ENCODE measurements at regions not wholly inside any gene's neighbourhood (a gene's known extent, or its start where the extent isn't known, plus 50 kb on each side); places are given as distances from the start of the nearest gene placed in this dataset.

DNA sequence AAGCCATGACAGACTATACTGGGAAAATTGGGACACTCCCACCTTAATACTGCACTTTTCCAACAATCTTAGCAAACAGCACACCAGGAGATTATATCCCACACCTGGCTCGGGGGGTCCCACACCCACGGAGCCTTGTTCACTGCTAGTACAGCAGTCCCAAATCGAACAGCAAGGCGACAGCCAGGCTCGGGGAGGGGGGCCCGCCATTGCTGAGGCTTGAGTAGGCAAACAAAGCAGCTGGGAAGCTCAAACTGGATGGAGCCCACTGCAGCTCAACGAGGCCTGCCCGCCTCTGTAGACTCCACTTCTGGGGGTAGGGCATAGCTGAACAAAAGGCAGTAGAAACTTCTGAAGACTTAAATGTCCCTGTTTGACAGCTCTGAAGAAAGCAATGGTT lies 118.3 kb downstream of the MAGEB5 start:
- no peak for DNase-seq

DNA sequence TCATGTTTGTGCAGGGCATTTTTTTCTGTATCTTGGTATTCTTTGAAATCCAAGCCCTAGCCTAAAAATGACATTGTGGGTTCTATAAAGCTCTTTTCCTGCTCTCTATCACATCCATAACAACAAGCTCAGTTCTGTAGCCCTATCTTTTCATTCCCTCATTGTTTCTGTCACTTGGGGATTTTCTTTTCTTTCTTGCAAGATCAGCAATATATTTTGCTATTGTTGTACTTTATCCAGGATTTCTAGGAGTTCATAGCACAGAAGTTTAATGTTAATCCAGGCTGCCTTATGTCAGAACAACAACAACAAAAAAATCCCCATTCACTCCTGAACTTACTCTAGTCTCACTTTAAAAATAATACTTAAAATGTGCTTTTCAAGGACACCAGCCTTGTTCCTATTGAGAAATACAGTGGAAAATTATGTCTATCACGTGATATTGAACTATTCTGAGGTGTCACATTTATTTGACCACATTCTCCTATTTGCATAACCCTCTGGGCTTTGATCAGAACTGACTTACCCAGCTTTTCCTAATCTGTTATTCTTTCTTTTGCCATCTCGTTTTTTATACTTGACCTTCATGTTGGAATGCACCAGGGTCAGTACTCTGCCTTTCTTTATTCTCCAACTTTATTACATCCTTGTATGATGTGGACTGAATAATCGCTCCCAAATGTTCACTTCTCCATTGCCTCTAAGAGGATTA lies 112.8 kb downstream of the MAGEB5 start:
- no peak for DNase-seq

DNA sequence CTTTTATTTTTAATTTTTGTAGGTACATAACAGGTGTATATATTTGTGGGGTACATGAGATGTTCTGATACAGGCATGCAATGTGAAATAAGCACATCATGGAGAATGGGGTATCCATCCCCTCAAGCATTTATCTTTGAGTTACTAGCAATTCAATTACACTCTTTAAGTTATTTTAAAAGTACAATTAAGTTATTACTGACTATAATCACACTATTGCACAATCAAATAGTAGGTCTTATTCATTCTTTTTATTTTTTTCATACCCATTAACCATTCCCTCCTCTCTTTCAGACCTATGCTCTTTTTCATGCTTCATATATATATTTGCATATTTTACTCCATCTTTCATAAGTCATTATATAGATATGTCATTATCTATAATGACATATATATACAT lies 93.3 kb downstream of the MAGEB5 start:
- DNase-seq, result no peak

DNA sequence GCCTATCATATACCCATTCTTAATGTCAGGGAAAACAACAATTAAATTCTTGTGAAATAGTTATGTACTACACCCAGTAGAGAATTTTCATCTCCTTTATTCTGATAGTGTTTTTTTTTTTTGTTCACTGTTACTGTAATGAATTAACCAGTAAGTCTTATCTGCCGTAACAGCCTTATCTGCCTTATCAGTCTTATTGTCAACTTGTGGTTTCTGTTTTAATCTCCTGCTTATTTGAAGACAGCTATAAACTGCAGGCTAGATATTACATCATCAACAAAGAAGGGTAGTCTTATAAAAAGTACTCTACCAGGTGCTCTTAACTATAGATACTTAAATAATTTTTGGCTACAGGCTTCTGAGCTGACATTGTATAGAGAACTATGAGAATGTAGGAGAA lies 79.5 kb downstream of the MAGEB5 start:
- no peak for DNase-seq

DNA sequence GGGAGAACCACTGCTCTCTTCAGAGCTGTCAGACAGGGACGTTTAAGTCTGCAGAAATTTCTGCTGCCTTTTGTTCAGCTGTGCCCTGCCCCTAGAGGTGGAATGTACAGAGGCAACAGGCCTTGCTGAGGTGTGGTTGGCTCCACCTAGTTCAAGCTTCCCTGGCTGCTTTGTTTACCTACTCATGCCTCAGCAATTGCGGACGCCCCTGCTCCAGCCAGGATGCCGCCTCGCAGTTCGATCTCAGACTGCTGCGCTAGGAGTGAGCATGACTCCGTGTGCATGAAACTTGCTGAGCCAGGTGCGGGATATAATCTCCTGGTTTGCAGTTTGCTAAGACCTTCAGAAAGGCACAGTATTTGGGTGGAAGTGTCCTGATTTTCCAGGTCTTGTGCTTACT lies 70.9 kb downstream of the MAGEB5 start:
- DNase-seq, result no peak

Measured in CD4-positive, alpha-beta T cell treated with Interleukin-17A for 4 hours (primary cell).